Smooth muscle cell (in vitro differentiated cells): ENCODE measurements at regions not wholly inside any gene's neighbourhood (a gene's known extent, or its start where the extent isn't known, plus 50 kb on each side); places are given as distances from the start of the nearest gene placed in this dataset.

ENCODE experiments used
- DNase-seq: peaks from one replicate; lab custom pipeline; 2025; ENCODE audit not compliant: unreplicated experiment; lab: John Stamatoyannopoulos, UW
- H2AFZ ChIP-seq: fragments of 200-600 bp; sonication (generic); 2 replicates; pipeline ENCODE4 v1.6.0; 2016; ENCODE audit warnings: antibody characterized with exemption, low read depth, mild to moderate bottlenecking
- H3F3A ChIP-seq: fragments of 200-600 bp; sonication (generic); 2 replicates; pipeline ENCODE4 v1.6.0; 2017; ENCODE audit warnings: antibody characterized with exemption, low read depth
- H3K27ac ChIP-seq: fragments of 200-600 bp; sonication (generic); 2 replicates; pipeline ENCODE4 v1.5.1; 2016; ENCODE audit warnings: low read depth, mild to moderate bottlenecking
- H3K27me3 ChIP-seq: fragments of 200-600 bp; sonication (generic); 2 replicates; pipeline ENCODE4 v1.6.1; 2016; ENCODE audit warnings: low read depth, mild to moderate bottlenecking
- H3K36me3 ChIP-seq: fragments of 200-600 bp; sonication (generic); 2 replicates; pipeline ENCODE4 v1.5.1; 2016; ENCODE audit warnings: low read depth
- H3K4me1 ChIP-seq: fragments of 200-600 bp; sonication (generic); 2 replicates; pipeline ENCODE4 v1.5.1; 2016; ENCODE audit warnings: low read depth
- H3K4me2 ChIP-seq: fragments of 200-600 bp; sonication (generic); 2 replicates; pipeline ENCODE4 v1.6.0; 2016; ENCODE audit warnings: mild to moderate bottlenecking
- H3K4me3 ChIP-seq: fragments of 200-600 bp; sonication (generic); 2 replicates; pipeline ENCODE4 v1.5.1; 2016; ENCODE audit warnings: mild to moderate bottlenecking
- H3K79me2 ChIP-seq: fragments of 200-600 bp; sonication (generic); 2 replicates; pipeline ENCODE4 v1.6.0; 2016; ENCODE audit warnings: low read depth, mild to moderate bottlenecking
- H3K9ac ChIP-seq: fragments of 200-600 bp; sonication (generic); 2 replicates; pipeline ENCODE4 v1.6.0; 2016; ENCODE audit warnings: low read depth
- H3K9me3 ChIP-seq: fragments of 200-600 bp; sonication (generic); replicated peaks from 2 replicates; pipeline ENCODE4 v1.5.1; 2016; ENCODE audit warnings: low read depth
- H4K20me1 ChIP-seq: fragments of 200-600 bp; sonication (generic); 2 replicates; pipeline ENCODE4 v1.6.0; 2016; ENCODE audit warnings: low read depth
- CTCF ChIP-seq: fragments of 200-600 bp; sonication (generic); IDR thresholded peaks from 2 replicates; pipeline ENCODE4 v1.5.1; 2017; ENCODE audit warnings: borderline replicate concordance, mild to moderate bottlenecking, antibody characterized with exemption; ENCODE audit not compliant: insufficient read depth, poor library complexity, severe bottlenecking
- WGBS: methylation state at CpG from one replicate; pipeline ENCODE4 v1.1.7; 2016; ENCODE audit warnings: low lambda C conversion rate; 5-methylcytosine and 5-hydroxymethylcytosine counted together

GRCh38 chr4:79850626-79851025 is 222.4 kb downstream of the ANTXR2 start:
- H3K79me2 ChIP-seq = no peaks in the 10 kb centered on the region
- no peaks in the 10 kb centered on the region for H3K9me3 ChIP-seq
- no peaks in the 10 kb centered on the region for H3F3A ChIP-seq
- DNase-seq = no peak
- no peak overlapping the region for H3K4me3 ChIP-seq
- H2AFZ ChIP-seq = no peak overlapping the region
- no peak overlapping the region for H3K9ac ChIP-seq
- no peaks in the 10 kb centered on the region for H3K4me1 ChIP-seq
- H4K20me1 ChIP-seq = no peaks in the 10 kb centered on the region
- H3K27ac ChIP-seq = no peak overlapping the region
- H3K4me2 ChIP-seq = no peak overlapping the region
- TF ChIP-seq CTCF = no peak
- no peaks in the 10 kb centered on the region for H3K27me3 ChIP-seq
- no peaks in the 10 kb centered on the region for H3K36me3 ChIP-seq
- 99% methylated on average over 3 of the region's 3 CpGs for WGBS

DNA sequence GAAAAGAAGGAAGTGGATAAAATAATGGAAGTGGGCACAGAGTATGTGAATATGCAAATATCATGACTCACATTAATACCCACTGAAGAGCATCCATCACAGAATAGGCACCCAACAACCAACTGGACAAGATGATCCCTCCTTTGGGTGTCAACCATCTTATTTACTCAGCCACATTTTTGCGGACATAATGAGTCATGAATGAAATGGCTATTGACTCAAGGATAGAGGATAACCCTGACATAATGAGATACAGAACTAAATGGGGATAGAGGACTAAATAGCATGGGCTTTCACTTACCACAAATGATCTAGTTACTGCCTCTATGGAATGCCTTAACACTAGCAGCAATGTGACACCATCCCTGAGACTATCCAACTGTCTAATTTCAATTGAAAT is 224.7 kb downstream of the ANTXR2 start:
- H3K4me1 ChIP-seq = no peaks in the 10 kb centered on the region
- H4K20me1 ChIP-seq = no peaks in the 10 kb centered on the region
- H3K36me3 ChIP-seq = no peaks in the 10 kb centered on the region
- 94% methylated on average over 1 of the region's 1 CpG for WGBS
- no peak overlapping the region for H2AFZ ChIP-seq
- no peak overlapping the region for H3K4me2 ChIP-seq
- H3K9me3 ChIP-seq = peaks cover 2% of the 10 kb centered on the region
- no peaks in the 10 kb centered on the region for H3K79me2 ChIP-seq
- H3F3A ChIP-seq = no peaks in the 10 kb centered on the region
- no peak for DNase-seq
- no peak overlapping the region for H3K27ac ChIP-seq
- no peak for TF ChIP-seq CTCF
- H3K9ac ChIP-seq = no peak overlapping the region
- H3K27me3 ChIP-seq = no peaks in the 10 kb centered on the region
- H3K4me3 ChIP-seq = no peak overlapping the region

DNA sequence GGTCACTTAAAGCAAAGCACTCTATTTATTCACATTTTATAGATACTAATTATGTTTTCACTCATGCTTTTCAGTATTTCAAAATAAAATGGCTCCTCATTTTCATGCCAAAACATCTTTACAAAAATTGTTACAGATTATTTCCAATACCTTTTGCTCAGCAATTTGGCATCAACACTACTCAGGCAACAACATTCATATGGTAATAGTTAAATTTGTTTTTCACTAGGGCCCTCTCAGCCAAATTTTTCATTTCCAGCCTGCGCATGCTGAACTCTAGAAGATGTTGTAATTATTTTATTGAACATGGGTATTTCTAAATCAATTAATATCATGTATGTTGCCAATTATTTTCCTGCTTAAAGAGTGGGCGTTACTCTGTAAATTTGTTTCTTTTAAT is 225.6 kb downstream of the ANTXR2 start:
- Histone ChIP-seq H3K27ac (no peak overlapping the region), H3K9me3 (peaks cover 9% of the 10 kb centered on the region), H3F3A (no peaks in the 10 kb centered on the region), H3K9ac (no peak overlapping the region), H3K4me1 (no peaks in the 10 kb centered on the region), H3K27me3 (no peaks in the 10 kb centered on the region), H2AFZ (no peak overlapping the region), H3K36me3 (no peaks in the 10 kb centered on the region), H3K4me2 (no peak overlapping the region), H3K4me3 (no peak overlapping the region), H4K20me1 (no peaks in the 10 kb centered on the region), H3K79me2 (no peaks in the 10 kb centered on the region)
- DNase-seq = no peak
- WGBS = 95% methylated on average over 2 of the region's 2 CpGs
- no peak for TF ChIP-seq CTCF

GRCh38 chr4:79842162-79842561 is 230.9 kb downstream of the ANTXR2 start:
- no peaks in the 10 kb centered on the region for H3K79me2 ChIP-seq

More at GRCh38 chr4:79842162-79842561, 230.9 kb downstream of the ANTXR2 start:
- Histone ChIP-seq H3K4me1 (no peaks in the 10 kb centered on the region), H3K9ac (no peak overlapping the region), H3K36me3 (no peaks in the 10 kb centered on the region), H4K20me1 (no peaks in the 10 kb centered on the region), H2AFZ (no peak overlapping the region), H3K9me3 (peaks cover 9% of the 10 kb centered on the region), H3K4me3 (no peak overlapping the region), H3F3A (no peaks in the 10 kb centered on the region), H3K27me3 (no peaks in the 10 kb centered on the region), H3K4me2 (no peak overlapping the region), H3K27ac (no peak overlapping the region)
- no peak for TF ChIP-seq CTCF
- DNase-seq = no peak
